HL-60 (cell line): ENCODE measurements at regions not wholly inside any gene's neighbourhood (a gene's known extent, or its start where the extent isn't known, plus 50 kb on each side); places are given as distances from the start of the nearest gene placed in this dataset.

ENCODE experiments used
- CTCF ChIP-seq: IDR thresholded peaks from one replicate; pipeline ENCODE4 v1.5.1; 2011; ENCODE audit warnings: low read length, control low read depth, inconsistent platforms; ENCODE audit not compliant: insufficient read depth
- GABPA ChIP-seq: IDR thresholded peaks from 2 replicates; pipeline ENCODE4 v1.6.1; 2012; ENCODE audit warnings: low read depth
- POLR2AphosphoS5 ChIP-seq: IDR thresholded peaks from 2 replicates; pipeline ENCODE4 v1.6.1; 2012; ENCODE audit warnings: low read depth
- REST ChIP-seq: IDR thresholded peaks from 2 replicates; pipeline ENCODE4 v1.6.1; 2012; ENCODE audit warnings: low read depth; ENCODE audit not compliant: insufficient replicate concordance
- SPI1 ChIP-seq: IDR thresholded peaks from 2 replicates; pipeline ENCODE4 v1.6.1; 2012; ENCODE audit warnings: low read depth, mild to moderate bottlenecking, borderline replicate concordance

- no peak for TF ChIP-seq CTCF
- TF ChIP-seq POLR2AphosphoS5: no peak
- TF ChIP-seq REST: no peak
- TF ChIP-seq GABPA: no peak
- TF ChIP-seq SPI1: peak; percentile 15; the same call in 1 of the 2 replicates
Observed at GRCh38 chr16:17590711-17591654, 120.2 kb upstream of the XYLT1 start.
